PC-3 (cell line): ENCODE measurements at regions not wholly inside any gene's neighbourhood (a gene's known extent, or its start where the extent isn't known, plus 50 kb on each side); places are given as distances from the start of the nearest gene placed in this dataset.

ENCODE experiments used
- EZH2 ChIP-seq: fragments of 300-600 bp; sonication (generic); IDR thresholded peaks from one replicate; pipeline ENCODE4 v1.6.1; 2017; ENCODE audit warnings: antibody characterized with exemption, mild to moderate bottlenecking, low read length; ENCODE audit not compliant: unreplicated experiment
- EZH2phosphoT487 ChIP-seq: fragments of 300-600 bp; sonication (generic); IDR thresholded peaks from 2 replicates; pipeline ENCODE4 v1.6.1; 2018; ENCODE audit warnings: mild to moderate bottlenecking, antibody characterized with exemption, low read length, borderline replicate concordance
- TF ChIP-seq, protein P1 (sequence below): fragments of 300-600 bp; sonication (generic); conservative IDR thresholded peaks from 2 replicates; pipeline ENCODE4 v1.5.1; 2017; ENCODE audit warnings: antibody characterized with exemption, low read depth, mild to moderate bottlenecking, low read length

GRCh38 chr13:62473190-62473943, 1057.7 kb upstream of the PCDH20 start:
- TF ChIP-seq, protein P1, sequence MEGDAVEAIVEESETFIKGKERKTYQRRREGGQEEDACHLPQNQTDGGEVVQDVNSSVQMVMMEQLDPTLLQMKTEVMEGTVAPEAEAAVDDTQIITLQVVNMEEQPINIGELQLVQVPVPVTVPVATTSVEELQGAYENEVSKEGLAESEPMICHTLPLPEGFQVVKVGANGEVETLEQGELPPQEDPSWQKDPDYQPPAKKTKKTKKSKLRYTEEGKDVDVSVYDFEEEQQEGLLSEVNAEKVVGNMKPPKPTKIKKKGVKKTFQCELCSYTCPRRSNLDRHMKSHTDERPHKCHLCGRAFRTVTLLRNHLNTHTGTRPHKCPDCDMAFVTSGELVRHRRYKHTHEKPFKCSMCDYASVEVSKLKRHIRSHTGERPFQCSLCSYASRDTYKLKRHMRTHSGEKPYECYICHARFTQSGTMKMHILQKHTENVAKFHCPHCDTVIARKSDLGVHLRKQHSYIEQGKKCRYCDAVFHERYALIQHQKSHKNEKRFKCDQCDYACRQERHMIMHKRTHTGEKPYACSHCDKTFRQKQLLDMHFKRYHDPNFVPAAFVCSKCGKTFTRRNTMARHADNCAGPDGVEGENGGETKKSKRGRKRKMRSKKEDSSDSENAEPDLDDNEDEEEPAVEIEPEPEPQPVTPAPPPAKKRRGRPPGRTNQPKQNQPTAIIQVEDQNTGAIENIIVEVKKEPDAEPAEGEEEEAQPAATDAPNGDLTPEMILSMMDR: no peak
- no peak for TF ChIP-seq EZH2
- TF ChIP-seq EZH2phosphoT487: no peak
